ELF-1 (cell line): ENCODE measurements at regions not wholly inside any gene's neighbourhood (a gene's known extent, or its start where the extent isn't known, plus 50 kb on each side); places are given as distances from the start of the nearest gene placed in this dataset.
"Not testable (repeated sequence)": the region's sequence is repeated elsewhere in the genome, so short reads cannot be mapped to it uniquely, and the experiment has no call there.

Source experiments
- DNase-seq: peaks from one replicate; pipeline ENCODE4 v3.0.0-alpha.2; 2016; ENCODE audit warnings: low read depth, low spot score

- no peak for DNase-seq
Observed at GRCh38 chr1:102821707-102822106, 286.6 kb downstream of the COL11A1 start.

GRCh38 chr1:102800406-102800805 lies 307.9 kb downstream of the COL11A1 start:
- no peak for DNase-seq

GRCh38 chr1:102799496-102799895 lies 308.8 kb downstream of the COL11A1 start:
- DNase-seq, result no peak

- no peak for DNase-seq
Observed at GRCh38 chr1:102798718-102799117, 309.6 kb downstream of the COL11A1 start.

- DNase-seq, result no peak
Observed at GRCh38 chr1:102796429-102796828, 311.9 kb downstream of the COL11A1 start.

- DNase-seq, result no peak
Observed at GRCh38 chr1:102790997-102791396, 317.3 kb downstream of the COL11A1 start.

DNA sequence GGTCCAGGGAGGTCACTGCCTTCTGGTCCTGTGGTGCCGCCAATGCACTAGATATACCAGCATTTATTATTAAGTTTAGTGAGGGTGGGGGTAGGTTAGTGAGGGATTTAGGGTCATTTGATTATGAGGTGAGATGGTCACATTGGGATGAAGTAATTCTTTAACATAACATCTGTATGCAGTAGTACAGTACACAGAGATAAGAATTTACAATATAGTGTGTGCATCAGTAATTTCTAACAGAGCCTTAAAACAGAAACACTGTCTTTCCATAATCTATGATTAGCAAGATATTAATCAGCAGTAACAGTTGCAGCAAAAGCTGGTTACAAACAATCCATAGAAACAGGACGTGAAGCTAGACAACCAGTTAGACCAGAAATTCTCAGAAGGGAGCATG lies 318.4 kb downstream of the COL11A1 start:
- DNase-seq, result not testable (repeated sequence)

GRCh38 chr1:102783487-102783886 lies 324.8 kb downstream of the COL11A1 start:
- DNase-seq, result no peak

DNA sequence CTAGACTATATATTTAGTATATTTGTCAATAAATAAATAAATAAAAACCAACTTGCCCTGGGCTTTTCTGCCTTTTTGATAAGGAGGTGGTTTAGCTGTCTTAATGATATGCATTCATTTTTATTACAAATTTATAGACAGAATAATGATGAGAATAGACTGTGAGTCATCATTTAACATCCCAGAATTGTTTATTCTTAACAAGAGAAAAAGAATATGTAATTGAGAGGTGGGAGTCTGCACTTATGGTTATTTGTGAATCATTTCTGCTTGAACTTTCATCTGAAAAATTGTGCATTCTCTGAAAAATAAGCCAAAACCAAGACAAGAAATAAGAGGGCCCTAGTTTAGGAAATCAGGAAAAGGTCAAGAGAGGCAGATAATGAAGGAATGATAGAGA lies 326.2 kb downstream of the COL11A1 start:
- DNase-seq, result no peak

DNA sequence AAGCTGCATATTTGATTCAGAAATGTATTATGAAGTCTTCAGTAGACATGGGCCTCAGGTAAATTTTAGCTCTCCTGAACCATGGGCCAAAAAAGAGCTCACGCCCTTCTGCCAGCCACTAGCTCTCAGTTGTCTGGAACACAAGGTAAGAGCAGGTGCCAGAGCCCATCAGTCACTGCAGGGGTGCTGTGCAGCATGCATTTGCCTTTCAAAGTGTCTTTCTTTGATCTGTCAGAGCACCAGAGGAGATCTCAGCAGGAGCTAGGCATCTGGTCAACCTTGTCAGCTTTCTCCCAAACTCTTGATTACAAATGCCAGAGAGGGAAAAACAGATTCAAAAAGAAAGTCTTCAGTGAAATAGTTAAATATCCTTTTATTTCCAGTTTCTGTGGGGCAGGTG lies 332.3 kb downstream of the COL11A1 start:
- DNase-seq, result peak; percentile 80

DNA sequence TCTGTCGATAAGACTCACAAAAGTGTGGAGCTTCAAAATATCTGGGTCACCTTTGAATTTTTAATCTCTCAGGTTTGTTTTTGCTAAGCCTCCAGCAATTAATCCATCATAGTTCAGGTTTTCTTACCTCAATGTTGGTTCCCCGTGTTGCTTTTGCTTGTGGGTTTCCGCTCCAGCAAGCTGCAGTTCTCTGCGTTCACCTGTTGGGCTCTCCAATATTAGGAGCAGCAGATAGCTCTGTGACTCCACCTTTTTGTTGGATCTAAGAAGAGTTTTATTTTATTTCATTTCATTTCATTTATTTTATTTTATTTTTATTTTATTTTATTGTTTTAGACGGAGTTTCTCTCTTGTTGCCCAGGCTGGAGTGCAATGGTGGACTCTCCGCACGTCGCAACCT lies 335.5 kb downstream of the COL11A1 start:
- no peak for DNase-seq

DNA sequence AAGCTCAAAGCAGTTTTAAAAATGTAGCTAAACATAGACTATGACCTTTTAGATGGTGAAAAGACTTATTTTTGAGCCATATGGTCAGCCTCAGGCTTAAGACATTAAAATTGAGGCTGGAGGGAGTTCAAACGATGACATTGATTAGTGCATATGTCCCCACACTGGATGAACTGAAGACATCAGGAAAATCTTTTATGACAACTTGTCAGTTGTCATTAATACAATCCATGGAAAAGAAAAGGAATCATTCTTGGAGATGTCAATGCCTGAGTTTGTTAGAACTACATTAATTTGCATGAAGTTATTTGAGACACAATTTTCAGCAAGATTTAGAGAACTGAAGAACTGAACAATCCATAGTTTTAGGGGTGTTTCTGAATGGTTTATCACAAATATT lies 349.9 kb downstream of the COL11A1 start:
- no peak for DNase-seq

DNA sequence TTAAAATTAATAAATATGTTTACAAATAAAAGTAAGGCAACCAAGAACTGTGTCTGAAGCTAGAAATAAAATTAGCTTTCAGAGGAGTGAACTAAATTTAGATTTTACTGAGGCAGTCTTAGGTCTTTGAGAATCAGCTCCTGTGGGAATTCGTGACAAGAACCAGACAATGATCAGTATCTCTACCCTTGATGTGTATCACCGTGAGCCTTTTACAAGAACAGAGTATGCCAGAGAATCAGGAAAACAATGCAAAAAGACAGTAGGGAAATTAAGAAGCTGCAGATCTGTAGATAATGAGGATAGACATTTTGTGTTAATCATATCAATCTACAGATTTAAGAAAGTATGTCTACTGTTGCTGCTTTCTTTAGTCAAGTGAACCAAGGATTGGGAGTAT lies 351.0 kb downstream of the COL11A1 start:
- no peak for DNase-seq

- no peak for DNase-seq
Observed at GRCh38 chr1:102751111-102751510, 357.2 kb downstream of the COL11A1 start.

- no peak for DNase-seq
Observed at GRCh38 chr1:102742426-102742825, 365.9 kb downstream of the COL11A1 start.

DNA sequence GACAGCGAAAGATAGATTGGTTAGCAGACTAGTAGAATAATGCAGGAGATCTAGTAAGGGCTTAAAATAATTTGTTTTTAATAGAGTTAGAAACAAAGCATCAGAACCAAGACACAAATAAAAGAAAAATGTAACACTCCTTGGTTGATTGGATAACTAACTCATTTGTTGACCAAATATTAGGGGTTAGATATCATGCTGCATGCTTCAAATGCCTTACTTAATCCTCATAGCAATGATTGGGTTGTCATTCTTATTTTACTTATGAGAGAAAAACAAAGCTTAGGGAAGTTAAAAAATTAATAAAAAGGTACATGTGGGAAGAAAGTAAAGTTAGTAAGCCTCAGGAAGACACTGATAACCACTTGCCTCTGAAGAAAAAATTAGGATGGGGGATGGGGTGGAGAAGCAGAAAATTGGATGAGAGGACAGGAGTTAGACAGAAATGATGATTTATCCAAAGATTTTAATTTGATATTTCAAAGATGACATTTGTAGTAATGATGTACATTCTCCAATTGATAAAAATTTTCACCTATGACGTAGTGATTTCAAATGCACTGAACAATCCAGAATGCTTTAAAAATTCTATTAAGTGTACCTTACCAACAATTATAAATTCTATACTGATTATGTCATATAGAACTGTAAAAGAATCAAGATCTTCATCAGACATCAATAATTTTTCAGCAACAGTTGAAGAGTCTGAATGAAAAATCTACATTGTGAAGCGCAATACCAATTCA lies 374.7 kb downstream of the COL11A1 start:
- DNase-seq, result no peak

DNA sequence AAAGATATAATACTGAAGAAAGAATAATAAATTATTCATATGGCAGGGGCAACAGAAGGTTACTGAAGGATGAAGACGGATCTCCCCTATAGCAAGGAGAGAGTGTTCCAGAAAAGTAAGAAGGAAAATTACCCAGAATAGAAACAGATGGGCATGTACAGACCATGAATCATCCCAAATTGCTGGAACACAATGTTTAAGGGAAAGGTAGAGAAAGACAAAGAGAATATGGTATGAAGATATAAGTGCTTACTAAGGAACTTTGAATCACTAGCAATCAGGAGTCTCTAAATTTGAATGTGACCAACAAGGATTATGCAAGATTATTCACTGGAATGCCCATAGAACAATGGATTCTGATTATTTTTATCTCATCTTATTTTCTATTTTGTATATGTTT lies 375.4 kb downstream of the COL11A1 start:
- no peak for DNase-seq

- no peak for DNase-seq
Observed at GRCh38 chr1:102726417-102726816, 381.9 kb downstream of the COL11A1 start.

DNA sequence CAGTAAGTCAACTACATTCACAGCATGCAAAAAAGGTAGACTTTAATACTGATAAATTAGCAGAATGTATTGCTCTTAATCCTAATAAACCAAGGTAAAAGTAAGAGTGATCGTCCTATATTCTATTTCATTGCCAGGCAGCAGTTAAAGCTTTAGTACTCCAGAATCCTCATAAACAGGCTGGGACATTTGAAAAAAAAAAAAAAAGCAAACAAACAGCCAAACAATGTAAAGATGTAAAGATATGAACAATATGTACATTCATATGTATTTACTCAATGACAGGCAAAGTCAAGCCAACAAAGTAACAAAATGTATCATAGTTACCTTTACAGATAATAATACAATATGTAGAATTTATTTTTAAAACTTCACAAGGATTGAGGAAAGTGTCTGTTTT lies 383.6 kb downstream of the COL11A1 start:
- DNase-seq, result no peak

GRCh38 chr1:102715150-102715549 lies 393.2 kb downstream of the COL11A1 start:
- DNase-seq, result no peak

DNA sequence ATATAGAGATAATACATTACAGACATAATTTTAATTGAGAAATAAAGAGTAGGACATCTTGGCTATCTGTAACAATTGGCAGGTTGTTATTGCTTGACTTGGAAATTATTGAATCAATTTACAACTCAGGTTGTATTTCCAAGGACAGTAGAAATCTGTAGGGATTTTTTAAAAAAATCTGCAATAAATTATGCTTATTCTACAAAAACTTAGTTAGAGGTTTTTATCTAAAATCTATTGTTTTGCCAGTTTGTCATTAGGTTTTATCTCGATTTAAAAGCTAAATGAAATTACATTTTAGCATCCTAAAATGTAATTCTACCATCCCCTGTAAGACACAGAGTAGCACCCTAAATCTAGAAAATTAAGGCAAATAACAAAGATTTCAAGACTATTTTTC lies 408.8 kb downstream of the COL11A1 start:
- no peak for DNase-seq

GRCh38 chr1:102693345-102693744 lies 415.0 kb downstream of the COL11A1 start:
- DNase-seq, result no peak

DNA sequence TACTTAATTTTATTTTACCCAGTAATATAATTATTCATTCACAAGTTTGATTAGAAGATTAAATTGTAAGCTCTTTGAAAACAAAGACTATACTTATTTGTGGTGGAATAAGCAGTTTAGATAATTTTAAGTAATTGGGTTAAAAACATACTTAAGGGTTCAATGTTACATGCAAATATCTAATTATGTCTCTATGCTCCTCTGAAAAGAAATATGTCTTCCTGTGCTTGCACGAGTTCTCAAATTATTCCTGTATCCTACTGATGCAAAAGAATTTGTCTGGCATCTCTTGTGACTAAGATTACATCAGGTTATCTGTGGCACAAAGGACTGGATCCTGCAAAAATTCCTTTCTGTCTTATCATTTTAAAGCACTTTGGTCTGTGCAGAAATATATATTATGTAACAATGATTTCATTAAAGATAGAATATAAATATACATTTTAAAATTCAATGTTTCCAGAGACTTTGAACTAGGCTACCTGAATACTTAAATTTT lies 416.7 kb downstream of the COL11A1 start:
- DNase-seq, result no peak

DNA sequence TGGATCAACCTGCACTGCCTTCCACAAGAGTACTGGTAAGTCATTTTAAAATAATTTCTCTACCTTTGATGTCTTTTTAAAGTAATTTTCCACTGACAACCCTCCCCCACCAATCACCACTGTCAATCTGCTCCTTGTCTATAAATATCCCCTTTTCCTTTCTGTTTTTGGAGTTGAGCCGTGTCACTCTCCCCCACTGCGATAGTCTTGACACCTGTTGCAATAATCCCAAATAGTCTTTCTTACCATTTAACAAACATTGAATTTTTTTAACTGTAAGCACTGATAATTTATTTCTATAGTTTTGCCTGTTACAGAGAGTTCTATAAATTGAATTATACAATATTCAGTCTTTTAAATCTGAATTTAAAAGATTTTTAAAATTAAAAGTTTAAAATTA lies 420.9 kb downstream of the COL11A1 start:
- DNase-seq, result no peak
